Mucosa of rectum (tissue), 2 donors: ENCODE measurements at regions not wholly inside any gene's neighbourhood (a gene's known extent, or its start where the extent isn't known, plus 50 kb on each side); places are given as distances from the start of the nearest gene placed in this dataset.

ENCODE experiments used
- H3K27ac ChIP-seq, 2 donors: one replicate each; pipeline ENCODE4 v1.7.0; 2013; ENCODE audit warnings: inconsistent platforms in 2 of 2, low read depth in 2 of 2, low read length in 2 of 2
- H3K27me3 ChIP-seq, 2 donors: one replicate each; pipeline ENCODE4 v1.7.0; 2013; ENCODE audit warnings: low read length in 2 of 2; ENCODE audit not compliant: control insufficient read depth in 2 of 2, insufficient read depth in 2 of 2
- H3K36me3 ChIP-seq, 2 donors: one replicate each; pipeline ENCODE4 v1.7.0; 2013; ENCODE audit warnings: low read length in 2 of 2; ENCODE audit not compliant: control insufficient read depth in 2 of 2, insufficient read depth in 2 of 2
- H3K4me1 ChIP-seq, 2 donors: one replicate each; pipeline ENCODE4 v1.7.0; 2013; ENCODE audit warnings: low read length in 2 of 2, mild to moderate bottlenecking in 1 of 2; ENCODE audit not compliant: control insufficient read depth in 2 of 2, insufficient read depth in 2 of 2
- H3K4me3 ChIP-seq, 2 donors: one replicate each; pipeline ENCODE4 v1.7.0; 2013; ENCODE audit warnings: low read length in 2 of 2
- H3K9ac ChIP-seq, 2 donors: one replicate each; pipeline ENCODE4 v1.7.0; 2013; ENCODE audit warnings: low read length in 2 of 2, low read depth in 1 of 2, mild to moderate bottlenecking in 1 of 2
- H3K9me3 ChIP-seq, 2 donors: one replicate each; pipeline ENCODE4 v1.7.0; 2013; ENCODE audit warnings: low read length in 2 of 2; ENCODE audit not compliant: control insufficient read depth in 2 of 2
- donor health status: healthy.
- donor health status: Normal muscosa, but diverticular disease.

DNA sequence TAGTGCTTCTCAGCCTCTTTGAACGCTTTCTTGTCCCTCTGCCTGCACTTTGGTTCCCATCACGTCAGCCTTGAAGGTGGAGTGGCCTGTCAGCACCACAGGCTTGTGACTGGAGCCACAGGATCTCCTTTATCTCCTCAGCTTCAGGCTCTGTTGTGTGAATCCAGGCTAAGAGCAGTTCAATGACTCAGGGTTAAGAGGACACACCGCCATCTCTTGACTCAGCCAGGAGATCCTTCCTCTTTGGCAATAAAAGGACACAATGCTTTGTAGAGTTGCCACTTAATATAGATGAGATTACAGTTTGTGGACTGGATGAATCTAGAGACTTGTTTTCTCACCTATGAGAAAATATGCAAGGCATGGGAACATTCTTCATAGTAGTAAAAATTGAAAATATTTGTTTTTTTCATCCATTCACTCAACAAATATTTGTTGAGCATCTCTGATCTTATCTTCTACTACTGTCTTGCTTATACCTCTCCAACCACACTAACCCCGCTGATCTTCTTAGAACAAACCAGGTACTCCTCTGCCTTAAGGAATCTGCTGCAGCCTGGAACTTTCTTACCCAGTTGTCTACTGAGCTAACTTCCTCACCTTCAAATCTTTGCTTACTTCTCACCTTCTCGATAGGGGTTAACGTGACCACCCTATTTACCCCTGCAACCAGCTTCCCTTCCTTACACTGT is 62.3 kb downstream of the UCHL1 start:
- H3K36me3 ChIP-seq = no peaks in the 10 kb centered on the region
- no peaks in the 10 kb centered on the region for H3K27me3 ChIP-seq
- H3K9ac ChIP-seq = no peak overlapping the region
- no peak overlapping the region for H3K27ac ChIP-seq
- no peak overlapping the region for H3K4me3 ChIP-seq
- H3K4me1 ChIP-seq = no peaks in the 10 kb centered on the region
- H3K9me3 ChIP-seq = no peaks in the 10 kb centered on the region

DNA sequence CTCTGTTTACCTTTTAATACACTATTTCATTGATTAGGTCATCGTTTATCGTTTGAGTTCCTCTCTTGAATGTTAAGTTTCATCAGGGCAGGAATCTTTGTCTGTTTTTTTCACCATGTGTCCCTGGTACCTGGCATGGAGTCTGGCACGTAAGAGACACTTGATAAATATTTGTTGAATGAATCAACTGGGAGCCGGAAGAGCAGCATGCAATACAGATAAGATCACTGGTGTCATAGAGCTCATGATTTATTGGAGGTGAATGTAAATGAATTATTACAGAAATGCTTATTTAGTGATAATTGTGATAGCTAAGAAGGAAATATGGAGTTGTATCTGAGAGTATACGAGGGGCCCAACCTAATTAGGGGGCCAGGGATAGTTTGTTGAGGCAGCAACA is 62.8 kb downstream of the UCHL1 start:
- Histone ChIP-seq H3K27me3 (no peaks in the 10 kb centered on the region), H3K9me3 (no peaks in the 10 kb centered on the region), H3K4me3 (no peak overlapping the region), H3K4me1 (no peaks in the 10 kb centered on the region), H3K27ac (no peak overlapping the region), H3K9ac (no peak overlapping the region), H3K36me3 (no peaks in the 10 kb centered on the region)

DNA sequence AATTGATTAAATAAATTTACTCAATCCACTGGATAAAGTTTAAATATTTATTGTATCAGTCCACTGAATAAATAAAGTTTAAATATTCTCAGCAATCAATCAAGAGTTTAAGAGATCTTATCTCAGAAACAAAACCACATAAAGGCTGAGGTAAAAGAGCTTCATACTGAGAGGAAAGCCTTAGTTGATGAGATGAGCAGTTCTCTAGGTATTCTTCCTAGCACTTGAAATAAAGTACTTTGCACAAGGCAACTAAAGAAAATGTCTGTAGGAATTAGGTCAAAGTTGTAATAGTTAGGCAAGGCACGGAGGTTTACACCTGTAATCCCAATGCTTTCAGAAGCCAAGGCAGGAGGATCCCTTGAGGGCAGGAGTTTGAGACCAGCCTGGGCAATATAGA is 63.5 kb downstream of the UCHL1 start:
- Histone ChIP-seq H3K4me3 (no peak overlapping the region), H3K4me1 (no peaks in the 10 kb centered on the region), H3K9ac (no peak overlapping the region), H3K27me3 (no peaks in the 10 kb centered on the region), H3K36me3 (no peaks in the 10 kb centered on the region), H3K9me3 (no peaks in the 10 kb centered on the region), H3K27ac (no peak overlapping the region)

DNA sequence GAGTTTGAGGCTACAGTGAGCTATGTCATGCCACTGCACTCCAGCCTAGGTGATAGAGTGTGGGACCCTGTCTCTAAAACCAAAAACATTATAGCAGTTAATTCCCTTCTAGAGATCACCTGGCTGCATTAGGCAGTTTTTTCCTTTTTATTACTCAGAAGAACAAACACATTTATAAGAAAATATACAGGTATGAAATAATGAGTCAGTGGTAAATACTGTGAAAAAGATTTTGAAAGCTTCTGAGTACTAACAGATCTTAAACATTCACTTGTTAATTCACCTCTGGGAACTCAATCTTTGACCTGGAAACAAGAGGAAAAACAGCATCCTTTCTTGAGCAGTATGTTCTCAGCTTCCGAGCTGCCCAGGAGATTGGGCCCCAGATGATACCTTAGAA is 64.1 kb downstream of the UCHL1 start:
- no peaks in the 10 kb centered on the region for H3K27me3 ChIP-seq
- no peak overlapping the region for H3K27ac ChIP-seq
- no peaks in the 10 kb centered on the region for H3K4me1 ChIP-seq
- H3K36me3 ChIP-seq = no peaks in the 10 kb centered on the region
- no peak overlapping the region for H3K9ac ChIP-seq
- no peak overlapping the region for H3K4me3 ChIP-seq
- no peaks in the 10 kb centered on the region for H3K9me3 ChIP-seq

DNA sequence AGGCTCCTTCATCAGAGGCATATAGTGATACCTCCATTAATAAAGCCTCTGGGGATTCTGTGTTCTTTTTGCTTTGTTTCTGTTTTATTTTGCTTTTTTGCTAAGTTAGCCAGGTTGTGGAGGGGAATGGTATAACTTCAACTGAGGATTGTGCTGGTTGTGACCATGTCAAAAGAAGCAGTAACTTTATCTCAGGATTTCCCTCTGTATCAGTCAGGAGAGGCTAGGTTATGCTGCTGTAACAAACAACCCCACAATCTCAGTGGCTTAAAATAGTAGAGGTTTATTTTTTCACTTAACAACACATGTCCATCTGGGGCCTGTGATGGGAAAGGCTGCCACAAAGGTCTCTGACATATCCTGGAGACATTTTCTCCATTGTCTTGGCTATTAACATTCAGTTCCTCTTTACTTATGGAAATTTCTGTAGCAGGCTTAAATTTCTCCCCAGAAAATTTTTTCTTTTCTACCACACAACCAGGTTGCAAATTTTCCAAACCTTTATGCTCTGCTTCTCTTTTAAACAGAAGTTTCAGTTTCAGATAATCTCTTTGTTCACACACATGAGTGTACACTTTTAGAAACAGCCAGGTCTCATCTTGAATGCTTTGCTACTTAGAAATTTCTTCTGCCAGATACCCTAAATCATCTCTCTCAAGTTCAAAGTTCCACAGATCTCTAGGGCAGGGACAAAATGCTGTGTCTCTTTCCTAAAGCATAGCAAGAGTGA is 64.7 kb downstream of the UCHL1 start:
- Histone ChIP-seq H3K27me3 (no peaks in the 10 kb centered on the region), H3K36me3 (no peaks in the 10 kb centered on the region), H3K9me3 (no peaks in the 10 kb centered on the region), H3K4me3 (no peak overlapping the region), H3K4me1 (no peaks in the 10 kb centered on the region), H3K9ac (no peak overlapping the region), H3K27ac (no peak overlapping the region)

DNA sequence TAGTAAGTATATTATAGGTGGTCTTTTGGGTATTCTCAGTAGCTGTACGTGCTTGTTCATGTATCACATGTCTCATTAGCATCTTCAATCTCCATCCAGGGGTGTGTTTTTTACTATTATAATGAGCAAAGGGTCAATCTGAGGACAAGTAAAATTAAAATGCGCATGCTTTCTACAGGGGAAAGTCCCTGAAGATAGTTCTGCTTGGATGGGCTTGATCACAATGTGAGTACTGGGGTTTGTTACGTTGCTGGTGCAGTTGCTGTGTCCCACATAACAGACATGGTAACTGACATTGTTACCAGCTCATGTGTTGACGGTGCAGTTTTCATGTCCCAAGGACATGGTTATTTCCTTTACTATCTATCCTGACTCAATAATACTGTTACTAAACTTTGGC is 65.9 kb downstream of the UCHL1 start:
- Histone ChIP-seq H3K36me3 (no peaks in the 10 kb centered on the region), H3K9me3 (no peaks in the 10 kb centered on the region), H3K4me3 (no peak overlapping the region), H3K4me1 (no peaks in the 10 kb centered on the region), H3K9ac (no peak overlapping the region), H3K27me3 (no peaks in the 10 kb centered on the region), H3K27ac (no peak overlapping the region)

DNA sequence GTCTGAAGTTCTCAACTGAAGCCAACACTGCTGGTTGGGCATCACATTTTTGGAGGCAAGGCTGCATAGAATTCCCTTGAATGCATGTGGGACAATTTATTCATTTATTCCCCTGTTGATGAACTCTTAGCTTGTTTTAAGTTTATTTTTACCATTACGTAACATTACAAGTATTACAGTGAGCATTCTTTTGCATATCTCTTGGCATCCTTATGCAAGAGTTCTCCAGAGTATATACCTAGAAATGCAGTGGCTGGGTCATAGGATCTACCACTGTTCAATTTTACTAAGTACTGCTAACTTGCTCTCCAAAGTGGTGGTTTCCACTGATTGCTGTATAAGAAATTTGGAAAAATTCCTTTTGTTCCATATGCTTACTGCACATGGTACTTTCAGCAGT is 66.5 kb downstream of the UCHL1 start:
- no peaks in the 10 kb centered on the region for H3K9me3 ChIP-seq
- no peaks in the 10 kb centered on the region for H3K36me3 ChIP-seq
- no peaks in the 10 kb centered on the region for H3K4me1 ChIP-seq
- no peak overlapping the region for H3K9ac ChIP-seq
- no peak overlapping the region for H3K4me3 ChIP-seq
- H3K27me3 ChIP-seq = no peaks in the 10 kb centered on the region
- H3K27ac ChIP-seq = no peak overlapping the region

DNA sequence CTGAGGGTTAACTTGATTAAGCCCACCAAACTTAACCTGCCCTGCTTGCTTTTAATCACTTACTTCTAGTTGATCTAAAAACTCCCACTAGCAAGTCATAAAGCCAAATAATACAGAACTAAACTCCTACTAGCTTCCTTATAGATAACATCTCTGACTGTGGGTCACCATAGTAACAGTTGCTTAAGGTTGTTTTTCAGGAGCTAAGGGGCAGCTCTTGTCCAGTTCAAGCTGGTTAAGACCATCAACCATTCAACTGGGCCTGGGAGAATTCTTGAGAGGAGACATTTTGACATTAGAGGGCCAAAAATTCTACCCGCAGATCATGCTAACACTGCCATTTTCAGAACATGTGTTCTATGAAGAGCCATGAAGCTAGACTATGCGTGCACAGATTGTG is 67.0 kb downstream of the UCHL1 start:
- Histone ChIP-seq H3K4me3 (no peak overlapping the region), H3K9me3 (no peaks in the 10 kb centered on the region), H3K36me3 (no peaks in the 10 kb centered on the region), H3K4me1 (no peaks in the 10 kb centered on the region), H3K27me3 (no peaks in the 10 kb centered on the region), H3K9ac (no peak overlapping the region), H3K27ac (no peak overlapping the region)

DNA sequence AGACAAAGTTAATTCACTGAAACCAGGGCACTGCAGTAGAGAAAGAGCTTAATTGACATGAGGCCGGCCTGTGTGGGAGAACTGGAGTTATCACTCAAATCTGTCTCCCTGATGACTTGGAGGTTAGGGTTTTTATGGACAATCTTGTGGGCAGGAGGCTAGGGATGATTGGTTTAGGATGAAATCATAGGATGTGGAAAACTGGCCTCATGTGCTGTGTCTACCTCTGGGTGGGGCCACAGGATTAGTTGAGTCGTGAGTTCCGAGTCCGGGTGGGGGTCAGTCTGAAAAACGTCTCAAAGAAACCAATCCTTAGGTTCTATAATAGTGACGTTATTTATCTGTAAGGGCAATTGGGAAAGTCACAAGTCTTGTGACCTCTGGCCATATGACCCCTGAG is 68.1 kb downstream of the UCHL1 start:
- no peaks in the 10 kb centered on the region for H3K9me3 ChIP-seq
- H3K27me3 ChIP-seq = no peaks in the 10 kb centered on the region
- no peak overlapping the region for H3K9ac ChIP-seq
- no peak overlapping the region for H3K4me3 ChIP-seq
- no peaks in the 10 kb centered on the region for H3K36me3 ChIP-seq
- no peak overlapping the region for H3K27ac ChIP-seq
- no peaks in the 10 kb centered on the region for H3K4me1 ChIP-seq

DNA sequence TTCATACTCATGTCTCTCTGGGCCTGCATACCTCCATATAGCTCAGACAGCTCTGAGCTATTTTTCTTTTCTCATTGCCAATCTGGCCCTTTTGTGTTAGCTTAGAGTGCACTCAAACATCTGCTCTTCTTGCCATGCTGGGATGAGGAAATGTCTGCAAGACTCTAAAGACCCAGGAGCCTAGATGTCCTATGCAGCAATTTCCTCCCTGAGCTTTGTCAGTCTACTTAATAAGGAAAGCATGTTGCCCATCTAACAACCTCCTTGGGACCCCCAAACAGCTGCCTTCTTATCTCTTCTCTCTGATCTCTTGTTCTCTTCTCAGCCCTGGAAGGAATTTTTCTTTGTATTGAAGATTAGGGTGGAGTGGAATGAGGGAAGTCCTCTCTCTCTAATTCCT is 69.2 kb downstream of the UCHL1 start:
- Histone ChIP-seq H3K4me1 (no peaks in the 10 kb centered on the region), H3K36me3 (no peaks in the 10 kb centered on the region), H3K9me3 (no peaks in the 10 kb centered on the region), H3K9ac (no peak overlapping the region), H3K27me3 (no peaks in the 10 kb centered on the region), H3K27ac (no peak overlapping the region), H3K4me3 (no peak overlapping the region)
